H1 (cell line): ENCODE measurements at regions not wholly inside any gene's neighbourhood (a gene's known extent, or its start where the extent isn't known, plus 50 kb on each side); places are given as distances from the start of the nearest gene placed in this dataset.

Experiments
- ATF3 ChIP-seq: IDR thresholded peaks from 2 replicates; pipeline ENCODE4 v1.6.1; 2011; ENCODE audit warnings: low read depth, mild to moderate bottlenecking, low read length; ENCODE audit not compliant: insufficient read depth
- GABPA ChIP-seq: IDR thresholded peaks from 2 replicates; pipeline ENCODE4 v1.6.1; 2011; ENCODE audit warnings: mild to moderate bottlenecking, low read length, moderate library complexity, borderline replicate concordance; ENCODE audit not compliant: insufficient read depth
- SIN3A ChIP-seq, 2 experiments: IDR thresholded peaks in 1 of 2; conservative IDR thresholded peaks in 1 of 2; 2 replicates each; pipeline ENCODE4 v1.6.1; 2011 to 2012; ENCODE audit warnings: low read length in 2 of 2, improper control_type of control experiment in 1 of 2, low read depth in 1 of 2, mild to moderate bottlenecking in 1 of 2
- ZNF274 ChIP-seq: IDR thresholded peaks from 2 replicates; pipeline ENCODE4 v1.7.0; 2012; ENCODE audit warnings: low read length, borderline replicate concordance; ENCODE audit errors: extremely low read depth

GRCh38 chr21:38910390-38911067, 104.8 kb downstream of the ETS2 start (continued):
- TF ChIP-seq ATF3 (no peak), SIN3A (conservative IDR thresholded peaks at IDR 0.05 in 1 of 2, IDR thresholded peaks at IDR 0.05 in 1 of 2; ENCODE audit: low read depth in 1 of 2, low read length in 2 of 2) (no peak), ZNF274 (no peak), GABPA (no peak)
